WTC11 (cell line): ENCODE measurements at regions not wholly inside any gene's neighbourhood (a gene's known extent, or its start where the extent isn't known, plus 50 kb on each side); places are given as distances from the start of the nearest gene placed in this dataset.

Source experiments
- ATAC-seq: fragments of 200-7000 bp; cut with Tn5 transposase; 2 replicates; pipeline ENCODE4 v1.10.0; 2021; ENCODE audit warnings: mild to moderate bottlenecking, moderate library complexity
- CTCF ChIA-PET: fragments of 300-600 bp; sonication (Branson Sonifier 250); formaldehyde crosslinking; loops from one replicate; lab custom pipeline; 2021; ENCODE audit warnings: antibody characterized with exemption; lab: Charles Lee
- POLR2A ChIA-PET: fragments of 350-600 bp; sonication (Branson Sonifier 250); formaldehyde crosslinking; loops from one replicate; lab custom pipeline; 2021; ENCODE audit warnings: antibody characterized with exemption; lab: Charles Lee
- DNase-seq: peaks from one replicate; pipeline ENCODE4 v3.0.0; 2021; ENCODE audit warnings: low spot score
- H3K27ac Mint-ChIP-seq: 2 replicates; pipeline ENCODE4 v1.8.0; 2021; ENCODE audit warnings: mixed read lengths
- H3K27me3 Mint-ChIP-seq: 2 replicates; pipeline ENCODE4 v1.8.0; 2021; ENCODE audit warnings: low read depth, mild to moderate bottlenecking, moderate library complexity, mixed read lengths
- H3K36me3 Mint-ChIP-seq: 2 replicates; pipeline ENCODE4 v1.8.0; 2021; ENCODE audit warnings: mixed read lengths
- H3K4me1 Mint-ChIP-seq: 2 replicates; pipeline ENCODE4 v1.8.0; 2022; ENCODE audit warnings: mixed read lengths
- H3K4me3 Mint-ChIP-seq: 2 replicates; pipeline ENCODE4 v1.8.0; 2021; ENCODE audit warnings: mild to moderate bottlenecking, moderate library complexity, mixed read lengths
- H3K9me3 Mint-ChIP-seq: 2 replicates; pipeline ENCODE4 v1.8.0; 2021; ENCODE audit warnings: mixed read lengths
- AR ChIP-seq: fragments of 250-450 bp; sonication (Bioruptor Pico); IDR thresholded peaks from 2 replicates; pipeline ENCODE4 v1.9.0; 2021; ENCODE audit warnings: mild to moderate bottlenecking
- ARID4B ChIP-seq: sonication (generic); formaldehyde crosslinking; IDR thresholded peaks from 2 replicates; pipeline ENCODE4 v1.8.0; 2023; ENCODE audit warnings: missing genetic modification reagents, mild to moderate bottlenecking, borderline replicate concordance
- CDX4 ChIP-seq: fragments of 250-450 bp; sonication (Bioruptor Pico); IDR thresholded peaks from 2 replicates; pipeline ENCODE4 v1.9.0; 2021; ENCODE audit warnings: moderate library complexity, mild to moderate bottlenecking, inconsistent platforms, borderline replicate concordance
- E2F4 ChIP-seq: sonication (generic); formaldehyde crosslinking; IDR thresholded peaks from 2 replicates; pipeline ENCODE4 v1.8.1; 2022; ENCODE audit warnings: low read depth, mild to moderate bottlenecking, moderate library complexity, missing genetic modification reagents, borderline replicate concordance
- ELF4 ChIP-seq: sonication (generic); formaldehyde crosslinking; IDR thresholded peaks from 2 replicates; pipeline ENCODE4 v1.8.1; 2022; ENCODE audit warnings: low read depth, mild to moderate bottlenecking, moderate library complexity, missing genetic modification reagents
- ERG ChIP-seq: fragments of 250-450 bp; sonication (Bioruptor Pico); IDR thresholded peaks from 2 replicates; pipeline ENCODE4 v1.8.0; 2021; ENCODE audit warnings: mild to moderate bottlenecking
- IRF2 ChIP-seq: sonication (generic); formaldehyde crosslinking; IDR thresholded peaks from 2 replicates; pipeline ENCODE4 v1.8.0; 2022; ENCODE audit warnings: low read depth, missing genetic modification reagents, borderline replicate concordance
- JAZF1 ChIP-seq: fragments of 250-450 bp; sonication (Bioruptor Pico); IDR thresholded peaks from 2 replicates; pipeline ENCODE4 v1.9.0; 2021; ENCODE audit warnings: moderate library complexity, mild to moderate bottlenecking, inconsistent platforms
- PRDM15 ChIP-seq: sonication (generic); formaldehyde crosslinking; IDR thresholded peaks from 2 replicates; pipeline ENCODE4 v1.8.0; 2022; ENCODE audit warnings: missing genetic modification reagents
- SMAD4 ChIP-seq: sonication (generic); formaldehyde crosslinking; IDR thresholded peaks from 2 replicates; pipeline ENCODE4 v1.8.0; 2022; ENCODE audit warnings: mild to moderate bottlenecking, missing genetic modification reagents
- TEAD1 ChIP-seq: sonication (generic); formaldehyde crosslinking; IDR thresholded peaks from 2 replicates; pipeline ENCODE4 v1.8.0; 2022; ENCODE audit warnings: mild to moderate bottlenecking, missing genetic modification reagents
- TP53 ChIP-seq: sonication (generic); formaldehyde crosslinking; IDR thresholded peaks from 2 replicates; pipeline ENCODE4 v1.8.1; 2023; ENCODE audit warnings: mild to moderate bottlenecking, missing genetic modification reagents

- no peak for TF ChIP-seq E2F4 (CRISPR knock-in tag)
- TF ChIP-seq, all 79 proteins: peak for 0
Measured at GRCh38 chr3:106349191-106349881, 480.5 kb upstream of the CBLB start (continued).

- ATAC-seq, result no peak
- TF ChIP-seq JAZF1 (CRISPR knock-in tag) (no peak), TP53 (CRISPR knock-in tag) (no peak), TEAD1 (no peak), SMAD4 (CRISPR knock-in tag) (no peak), CDX4 (CRISPR knock-in tag) (no peak), AR (CRISPR knock-in tag) (no peak), IRF2 (CRISPR knock-in tag) (no peak), ELF4 (CRISPR knock-in tag) (no peak), ARID4B (no peak), PRDM15 (CRISPR knock-in tag) (no peak), ERG (no peak)
- TF ChIP-seq, all 79 proteins: peak for 0
- CTCF ChIA-PET, result no interaction called here
- Mint-ChIP-seq H3K4me3 (no peak overlapping the region), H3K4me1 (peaks cover 6% of the 10 kb centered on the region), H3K36me3 (no peaks in the 10 kb centered on the region), H3K27ac (no peak overlapping the region), H3K9me3 (peaks cover 24% of the 10 kb centered on the region), H3K27me3 (no peaks in the 10 kb centered on the region)
- no peak for DNase-seq
- POLR2A ChIA-PET, result no interaction called here
Measured at GRCh38 chr3:106355873-106356272, 487.1 kb upstream of the CBLB start.
